H1 (cell line): ENCODE measurements at regions not wholly inside any gene's neighbourhood (a gene's known extent, or its start where the extent isn't known, plus 50 kb on each side); places are given as distances from the start of the nearest gene placed in this dataset.

Experiments
- CTCF ChIA-PET: fragments of 300-600 bp; sonication (Branson Sonifier 250); formaldehyde crosslinking; loops from one replicate; lab custom pipeline; 2021; ENCODE audit not compliant: partially characterized antibody; lab: Charles Lee
- POLR2A ChIA-PET: fragments of 300-600 bp; sonication (Branson Sonifier 250); formaldehyde crosslinking; loops from one replicate; lab custom pipeline; 2021; ENCODE audit warnings: inconsistent platforms; ENCODE audit not compliant: partially characterized antibody; lab: Charles Lee
- DNase-seq, 2 experiments: peaks; one replicate each; pipeline versions ENCODE4 v3.0.0 to v3.0.0-alpha.2; 2010 to 2022; ENCODE audit warnings: low spot score in 2 of 2, low read depth in 1 of 2, mixed read lengths in 1 of 2
- FAIRE-seq: peaks from 2 replicates; lab custom pipeline; 2011; peaks lifted over from hg19 to GRCh38; lab: Jason Lieb, UNC
- H2AFZ ChIP-seq: 2 replicates; pipeline ENCODE4 v1.8.1; 2012; ENCODE audit warnings: low read length, inconsistent platforms
- H2AK5ac ChIP-seq: 2 replicates; pipeline ENCODE4 v1.6.1; 2013; ENCODE audit warnings: low read depth, low read length
- H2BK120ac ChIP-seq: replicated peaks from 2 replicates; pipeline ENCODE3; 2013; ENCODE audit warnings: low read depth, low read length, inconsistent platforms
- H2BK12ac ChIP-seq: 2 replicates; pipeline ENCODE4 v1.6.1; 2013; ENCODE audit warnings: low read depth, low read length
- H2BK15ac ChIP-seq: 2 replicates; pipeline ENCODE4 v1.6.1; 2013; ENCODE audit warnings: low read length
- H2BK20ac ChIP-seq: 2 replicates; pipeline ENCODE4 v1.6.1; 2013; ENCODE audit warnings: low read length
- H2BK5ac ChIP-seq: 2 replicates; pipeline ENCODE4 v1.6.1; 2013; ENCODE audit warnings: low read depth, low read length
- H3K14ac ChIP-seq: 2 replicates; pipeline ENCODE4 v1.6.1; 2013; ENCODE audit warnings: inconsistent platforms; ENCODE audit not compliant: insufficient read length
- H3K18ac ChIP-seq: 2 replicates; pipeline ENCODE4 v1.6.1; 2013; ENCODE audit warnings: low read length; ENCODE audit errors: extremely low read depth
- H3K23ac ChIP-seq: 2 replicates; pipeline ENCODE4 v1.6.1; 2013; ENCODE audit warnings: inconsistent platforms; ENCODE audit not compliant: insufficient read length
- H3K23me2 ChIP-seq: 2 replicates; pipeline ENCODE4 v1.6.1; 2013; ENCODE audit warnings: low read depth, low read length
- H3K27ac ChIP-seq: 2 replicates; pipeline ENCODE4 v1.6.1; 2011; ENCODE audit warnings: low read depth, low read length, inconsistent platforms
- H3K27me3 ChIP-seq, 4 experiments: replicated peaks in 1 of 4; 1 replicate in 1 of 4; 2 replicates in 3 of 4; pipeline versions ENCODE4 v1.6.1 to v1.8.1; 2011 to 2013; ENCODE audit warnings: low read length in 3 of 4, mild to moderate bottlenecking in 3 of 4, inconsistent platforms in 2 of 4, mixed read lengths in 2 of 4, moderate library complexity in 1 of 4; ENCODE audit not compliant: control insufficient read depth in 3 of 4, insufficient read depth in 3 of 4; ENCODE audit errors: extremely low read depth in 1 of 4
- H3K36me3 ChIP-seq, 4 experiments: 2 replicates each; pipeline versions ENCODE4 v1.6.1 to v1.8.1; 2011 to 2013; ENCODE audit warnings: mild to moderate bottlenecking in 4 of 4, low read length in 3 of 4, moderate library complexity in 2 of 4, control low read depth in 1 of 4, inconsistent platforms in 1 of 4; ENCODE audit not compliant: insufficient read depth in 4 of 4, control insufficient read depth in 2 of 4
- H3K4ac ChIP-seq: replicated peaks from 2 replicates; pipeline ENCODE3; 2013; ENCODE audit warnings: low read length, low read depth, mixed read lengths, inconsistent platforms; ENCODE audit not compliant: insufficient read length
- H3K4me1 ChIP-seq, 4 experiments: replicated peaks in 1 of 4; 1 replicate in 1 of 4; 2 replicates in 3 of 4; pipeline versions ENCODE4 v1.6.1 to v1.8.1; 2011 to 2013; ENCODE audit warnings: low read length in 3 of 4, inconsistent platforms in 2 of 4, mixed read lengths in 1 of 4; ENCODE audit not compliant: insufficient read depth in 4 of 4, control insufficient read depth in 3 of 4
- H3K4me2 ChIP-seq, 2 experiments: 2 replicates each; pipeline versions ENCODE4 v1.6.1 to v1.8.1; 2011 to 2013; ENCODE audit warnings: low read depth in 2 of 2, low read length in 2 of 2, control low read depth in 1 of 2, inconsistent platforms in 1 of 2, mild to moderate bottlenecking in 1 of 2; ENCODE audit not compliant: insufficient read depth in 1 of 2
- H3K4me3 ChIP-seq, 4 experiments: fragments of 200-600, 300-600 bp in 1 of 4; sonication (generic), shearing (Covaris generic), sonication (Bioruptor Twin) in 1 of 4; 2 replicates each; pipeline versions ENCODE4 v1.5.1 to v1.8.1; 2011 to 2016; ENCODE audit warnings: low read length in 4 of 4, low read depth in 3 of 4, control low read depth in 2 of 4, inconsistent platforms in 2 of 4, mild to moderate bottlenecking in 2 of 4, mixed read lengths in 1 of 4, moderate library complexity in 1 of 4; ENCODE audit not compliant: insufficient read depth in 2 of 4; ENCODE audit errors: extremely low read depth in 1 of 4
- H3K56ac ChIP-seq: replicated peaks from 2 replicates; pipeline ENCODE3; 2013; ENCODE audit warnings: low read depth, mild to moderate bottlenecking, mixed read lengths, low read length, inconsistent platforms; ENCODE audit not compliant: insufficient read length
- H3K79me1 ChIP-seq: 2 replicates; pipeline ENCODE4 v1.6.1; 2013; ENCODE audit warnings: low read depth, low read length, control low read depth
- H3K79me2 ChIP-seq, 2 experiments: 2 replicates each; pipeline versions ENCODE4 v1.6.1 to v1.8.1; 2012 to 2013; ENCODE audit warnings: low read length in 2 of 2, mild to moderate bottlenecking in 2 of 2, inconsistent platforms in 1 of 2; ENCODE audit not compliant: insufficient read depth in 2 of 2, control insufficient read depth in 1 of 2
- H3K9ac ChIP-seq, 4 experiments: replicated peaks in 1 of 4; 1 replicate in 1 of 4; 2 replicates in 3 of 4; pipeline versions ENCODE4 v1.6.1 to v1.8.1; 2011 to 2013; ENCODE audit warnings: low read depth in 3 of 4, low read length in 3 of 4, control low read depth in 2 of 4, mild to moderate bottlenecking in 2 of 4, moderate library complexity in 2 of 4, inconsistent platforms in 1 of 4; ENCODE audit errors: extremely low read depth in 1 of 4
- H3K9me3 ChIP-seq, 2 experiments: 2 replicates each; pipeline versions ENCODE4 v1.6.1 to v1.8.1; 2012 to 2013; ENCODE audit warnings: mild to moderate bottlenecking in 2 of 2, moderate library complexity in 2 of 2, control low read depth in 1 of 2, inconsistent platforms in 1 of 2, low read depth in 1 of 2, low read length in 1 of 2, mixed read lengths in 1 of 2; ENCODE audit not compliant: insufficient read depth in 2 of 2
- H4K20me1 ChIP-seq, 2 experiments: replicated peaks in 1 of 2; 2 replicates each; pipeline versions ENCODE3 to v1.8.1; 2011 to 2013; ENCODE audit warnings: inconsistent platforms in 2 of 2, low read length in 2 of 2, mild to moderate bottlenecking in 1 of 2; ENCODE audit not compliant: insufficient read depth in 2 of 2, control insufficient read depth in 1 of 2
- H4K5ac ChIP-seq: 2 replicates; pipeline ENCODE4 v1.6.1; 2013; ENCODE audit warnings: low read length, low read depth, mixed read lengths, inconsistent platforms; ENCODE audit not compliant: insufficient read length
- H4K8ac ChIP-seq: 2 replicates; pipeline ENCODE4 v1.8.0; 2013; ENCODE audit warnings: mild to moderate bottlenecking, moderate library complexity, low read length, inconsistent platforms; ENCODE audit not compliant: insufficient read depth; ENCODE audit errors: extremely low read depth
- H4K91ac ChIP-seq: replicated peaks from 2 replicates; pipeline ENCODE3; 2013; ENCODE audit warnings: low read length, mixed read lengths, inconsistent platforms; ENCODE audit not compliant: insufficient read length
- ATF2 ChIP-seq: IDR thresholded peaks from 2 replicates; pipeline ENCODE4 v1.6.1; 2012; ENCODE audit warnings: low read length, inconsistent platforms
- BCL11A ChIP-seq, 2 experiments: IDR thresholded peaks; one replicate each; pipeline ENCODE4 v1.6.1; 2011; ENCODE audit warnings: low read depth in 2 of 2, low read length in 2 of 2, mild to moderate bottlenecking in 2 of 2
- CHD2 ChIP-seq: IDR thresholded peaks from 2 replicates; pipeline ENCODE4 v1.6.1; 2012; ENCODE audit warnings: low read length, improper control_type of control experiment
- FOSL1 ChIP-seq: IDR thresholded peaks from 2 replicates; pipeline ENCODE4 v1.6.1; 2011; ENCODE audit warnings: mild to moderate bottlenecking, low read depth, low read length, moderate library complexity; ENCODE audit not compliant: insufficient read depth
- NRF1 ChIP-seq: IDR thresholded peaks from 2 replicates; pipeline ENCODE4 v1.6.1; 2011; ENCODE audit warnings: mild to moderate bottlenecking, low read depth, low read length, improper control_type of control experiment
- SP2 ChIP-seq: IDR thresholded peaks from 2 replicates; pipeline ENCODE4 v1.6.1; 2012; ENCODE audit warnings: mild to moderate bottlenecking, low read length, inconsistent platforms
- WGBS, 2 experiments: shearing (Covaris generic) in 1 of 2; methylation state at CpG; one replicate each; pipeline versions ENCODE4 v1.1.6 to v1.1.7; 2013 to 2015; ENCODE audit warnings: low lambda C conversion rate in 2 of 2, mixed read lengths in 2 of 2, inconsistent platforms in 1 of 2, low coverage in 1 of 2, missing lambda C conversion rate in 1 of 2; ENCODE audit not compliant: insufficient replicate concordance in 2 of 2, insufficient coverage in 1 of 2, insufficient read length in 1 of 2; ENCODE audit errors: extremely low coverage in 1 of 2, missing lambda C conversion rate in 1 of 2; 5-methylcytosine and 5-hydroxymethylcytosine counted together

- Histone ChIP-seq H3K4ac (no peak overlapping the region), H4K91ac (no peak overlapping the region), H4K20me1 (no peaks in the 10 kb centered on the region), H3K4me1 (no peaks in the 10 kb centered on the region; a peak in 1 of 7 replicates), H3K4me3 (no peak overlapping the region), H3K27me3 (no peaks in the 10 kb centered on the region), H3K79me2 (no peaks in the 10 kb centered on the region), H2AK5ac (no peak overlapping the region), H3K27ac (no peak overlapping the region), H2BK12ac (no peak overlapping the region), H3K79me1 (no peaks in the 10 kb centered on the region), H3K36me3 (no peaks in the 10 kb centered on the region), H2BK120ac (no peak overlapping the region), H3K56ac (no peak overlapping the region), H2BK15ac (no peak overlapping the region), H2BK20ac (no peak overlapping the region), H2AFZ (no peak overlapping the region), H3K9me3 (no peaks in the 10 kb centered on the region), H3K4me2 (no peak overlapping the region), H3K18ac (no peak overlapping the region), H3K23me2 (no peaks in the 10 kb centered on the region), H3K23ac (no peak overlapping the region), H4K8ac (no peak overlapping the region), H4K5ac (no peak overlapping the region), H3K9ac (no peak overlapping the region), H3K14ac (no peak overlapping the region), H2BK5ac (no peak overlapping the region)
- WGBS, 2 experiments: 96% methylated on average over 3 of the region's 3 CpGs; no CpG with 5 or more reads in 1 of the 2 experiments
- FAIRE-seq: no peak
- TF ChIP-seq BCL11A (IDR thresholded peaks at IDR 0.05; ENCODE audit: low read depth in 2 of 2, low read length in 2 of 2) (no peak), CHD2 (no peak), SP2 (no peak), NRF1 (no peak), ATF2 (no peak), FOSL1 (no peak)
- ChIA-PET POLR2A (no interaction called here), CTCF (no interaction called here)
- DNase-seq: no peak
Observed at GRCh38 chr6:155584006-155584405, 128.4 kb upstream of the NOX3 start.
